Epithelial cell of esophagus (primary cell): ENCODE measurements at regions not wholly inside any gene's neighbourhood (a gene's known extent, or its start where the extent isn't known, plus 50 kb on each side); places are given as distances from the start of the nearest gene placed in this dataset.

Experiments used
- DNase-seq: peaks from one replicate; pipeline ENCODE4 v3.0.0; 2010; ENCODE audit warnings: low read depth
- H3K4me3 ChIP-seq: 2 replicates; pipeline ENCODE4 v1.5.1; 2011; ENCODE audit warnings: mild to moderate bottlenecking, low read length, control low read depth
- CTCF ChIP-seq: IDR thresholded peaks from 2 replicates; pipeline ENCODE4 v1.5.1; 2011; ENCODE audit warnings: low read depth, mild to moderate bottlenecking, low read length, control low read depth, inconsistent platforms; ENCODE audit not compliant: insufficient read depth; ENCODE audit errors: missing control alignments

GRCh38 chr2:59302683-59303082 is 1061.6 kb upstream of the FANCL start:
- no peak for DNase-seq
- no peak for TF ChIP-seq CTCF
- H3K4me3 ChIP-seq = no peak overlapping the region

DNA sequence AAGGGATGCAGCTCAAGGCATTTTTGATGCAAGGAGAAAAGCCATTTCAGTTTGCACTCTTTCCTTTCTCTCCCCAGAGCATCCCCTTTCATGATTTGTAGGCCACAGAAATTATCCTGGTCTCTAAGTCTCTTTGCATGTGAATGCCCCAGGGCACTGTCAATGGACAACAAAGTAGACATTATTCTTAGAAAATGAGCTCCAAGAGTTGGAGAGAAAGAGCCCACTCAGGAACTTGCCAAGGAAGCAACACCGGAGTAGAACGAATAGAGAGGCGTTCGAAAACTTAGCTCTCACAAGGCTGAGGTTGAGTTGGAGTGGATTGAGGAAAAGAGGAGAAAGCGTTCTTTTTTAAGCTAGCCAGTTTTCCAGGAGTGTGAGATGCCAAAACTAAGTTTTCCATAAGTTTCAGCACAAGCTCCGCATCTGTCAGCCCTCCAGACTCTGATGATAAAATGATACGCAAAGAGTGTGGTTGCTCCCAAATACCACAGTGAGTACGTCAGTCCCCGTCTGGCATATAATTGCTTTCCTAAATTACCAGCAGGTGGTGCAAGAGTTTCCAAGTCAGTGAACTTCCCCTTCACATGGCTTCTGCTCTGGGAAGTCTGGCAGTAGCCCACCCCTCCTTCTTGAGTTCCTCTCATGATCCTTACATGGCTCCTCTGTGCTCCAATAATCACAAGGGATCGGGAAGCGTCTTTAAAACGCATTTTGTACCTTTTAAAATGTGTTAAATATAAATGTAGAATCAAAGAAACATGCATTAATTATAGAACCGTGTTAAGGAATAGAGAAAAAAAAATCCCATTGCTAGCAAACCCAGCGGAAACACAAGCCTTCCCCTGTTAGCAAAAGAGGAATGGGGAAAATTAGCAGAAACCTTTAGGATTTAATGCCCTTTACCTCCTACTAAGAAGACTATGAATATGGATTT is 1060.6 kb upstream of the FANCL start:
- TF ChIP-seq CTCF = peak; percentile 72
- DNase-seq = peak; percentile 86
- H3K4me3 ChIP-seq = no peak overlapping the region

- peak; percentile 28 for DNase-seq
- no peak for TF ChIP-seq CTCF
- H3K4me3 ChIP-seq = no peak overlapping the region
These were observed 1056.7 kb upstream of the FANCL start for GRCh38 chr2:59297816-59298215.

GRCh38 chr2:59296279-59296678 is 1055.2 kb upstream of the FANCL start:
- no peak overlapping the region for H3K4me3 ChIP-seq
- peak; percentile 44 for DNase-seq
- TF ChIP-seq CTCF = no peak

DNA sequence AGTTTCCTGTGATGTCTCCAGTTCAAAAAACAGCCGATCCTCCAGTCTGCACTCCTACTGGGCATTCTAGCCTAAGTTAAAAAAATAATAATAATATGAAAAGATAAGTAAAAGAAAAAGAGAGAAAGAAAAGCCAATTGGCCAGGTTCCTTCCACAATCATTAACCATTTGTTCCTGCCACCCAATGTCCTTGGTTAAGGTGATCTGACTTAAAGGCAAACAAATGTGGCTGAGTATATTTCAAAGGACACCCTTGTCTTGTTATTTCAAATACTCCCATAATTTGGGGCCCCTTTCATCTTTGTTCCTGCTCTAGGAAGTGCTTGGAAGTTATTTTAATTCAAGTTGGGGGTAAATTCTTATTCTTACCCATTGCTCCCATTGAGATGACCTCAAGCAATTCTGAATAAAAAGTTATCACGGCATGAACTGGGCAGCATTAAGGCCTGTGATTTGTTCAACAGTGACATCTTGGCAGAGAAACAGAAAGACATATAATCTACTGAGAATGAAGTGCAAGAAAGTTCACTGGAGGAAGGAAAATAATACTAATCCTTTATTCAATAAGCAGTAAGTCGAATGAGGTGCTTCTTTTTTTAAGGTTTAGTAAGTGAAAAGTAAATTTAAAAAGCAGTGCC is 1054.5 kb upstream of the FANCL start:
- no peak for DNase-seq
- H3K4me3 ChIP-seq = no peak overlapping the region
- no peak for TF ChIP-seq CTCF

- DNase-seq = no peak
- no peak overlapping the region for H3K4me3 ChIP-seq
- no peak for TF ChIP-seq CTCF
These were observed 1047.6 kb upstream of the FANCL start for GRCh38 chr2:59288771-59289170.
